Body of pancreas (tissue), 4 donors: ENCODE measurements at regions not wholly inside any gene's neighbourhood (a gene's known extent, or its start where the extent isn't known, plus 50 kb on each side); places are given as distances from the start of the nearest gene placed in this dataset.

Source experiments
- CTCF ChIP-seq, 7 experiments: fragments of 450-650 bp in 4 of 7; fragments of 200-600 bp in 3 of 7; sonication (generic) in 3 of 7; IDR thresholded peaks; one replicate each; pipeline ENCODE4 v1.5.1; 2016 to 2019; ENCODE audit warnings: antibody characterized with exemption in 7 of 7
- POLR2A ChIP-seq, 3 donors: fragments of 450-650 bp; IDR thresholded peaks; one replicate each; pipeline ENCODE4 v1.6.1; 2016; ENCODE audit warnings: antibody characterized with exemption in 3 of 3, mild to moderate bottlenecking in 2 of 3

GRCh38 chr17:72302735-72303134 is 181.9 kb downstream of the SOX9 start:
- TF ChIP-seq CTCF (IDR thresholded peaks at IDR 0.05) (no peak), POLR2A (IDR thresholded peaks at IDR 0.05) (no peak)
